LHCN-M2 (cell line): ENCODE measurements at regions not wholly inside any gene's neighbourhood (a gene's known extent, or its start where the extent isn't known, plus 50 kb on each side); places are given as distances from the start of the nearest gene placed in this dataset.
"Not testable (repeated sequence)": the region's sequence is repeated elsewhere in the genome, so short reads cannot be mapped to it uniquely, and the experiment has no call there.

Experiments used
- DNase-seq: peaks from one replicate; pipeline ENCODE4 v3.0.0-alpha.2; 2012; ENCODE audit warnings: low read depth

GRCh38 chr16:29182940-29183868 lies 198.4 kb downstream of the LAT start:
- DNase-seq: not testable (repeated sequence)

- no peak for DNase-seq
These were observed 197.6 kb downstream of the LAT start for GRCh38 chr16:29182501-29182900.

GRCh38 chr16:29181921-29182411 lies 197.1 kb downstream of the LAT start:
- DNase-seq: not testable (repeated sequence)

GRCh38 chr16:29181254-29181780 lies 196.5 kb downstream of the LAT start:
- DNase-seq: not testable (repeated sequence)

DNA sequence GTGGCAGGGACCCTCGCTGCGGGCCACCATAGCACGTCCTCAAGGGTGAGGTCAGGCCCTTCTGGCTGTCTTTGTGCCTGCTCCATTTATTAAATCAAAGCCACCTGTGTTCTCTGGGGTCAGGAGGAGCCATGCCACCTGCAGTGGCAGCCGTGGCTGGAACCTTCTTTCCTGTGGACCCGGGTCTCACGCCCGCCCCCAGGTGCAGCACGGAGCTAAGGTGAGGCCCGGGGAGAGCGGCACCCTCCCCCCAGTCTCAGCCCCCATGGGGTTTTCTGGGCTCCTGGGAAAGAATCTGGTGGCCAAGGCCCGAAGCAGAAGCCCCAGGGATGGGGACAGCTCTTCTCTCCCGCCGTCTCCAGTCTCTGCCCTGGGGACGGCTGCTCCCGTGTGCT lies 195.4 kb downstream of the LAT start:
- DNase-seq: not testable (repeated sequence)

DNA sequence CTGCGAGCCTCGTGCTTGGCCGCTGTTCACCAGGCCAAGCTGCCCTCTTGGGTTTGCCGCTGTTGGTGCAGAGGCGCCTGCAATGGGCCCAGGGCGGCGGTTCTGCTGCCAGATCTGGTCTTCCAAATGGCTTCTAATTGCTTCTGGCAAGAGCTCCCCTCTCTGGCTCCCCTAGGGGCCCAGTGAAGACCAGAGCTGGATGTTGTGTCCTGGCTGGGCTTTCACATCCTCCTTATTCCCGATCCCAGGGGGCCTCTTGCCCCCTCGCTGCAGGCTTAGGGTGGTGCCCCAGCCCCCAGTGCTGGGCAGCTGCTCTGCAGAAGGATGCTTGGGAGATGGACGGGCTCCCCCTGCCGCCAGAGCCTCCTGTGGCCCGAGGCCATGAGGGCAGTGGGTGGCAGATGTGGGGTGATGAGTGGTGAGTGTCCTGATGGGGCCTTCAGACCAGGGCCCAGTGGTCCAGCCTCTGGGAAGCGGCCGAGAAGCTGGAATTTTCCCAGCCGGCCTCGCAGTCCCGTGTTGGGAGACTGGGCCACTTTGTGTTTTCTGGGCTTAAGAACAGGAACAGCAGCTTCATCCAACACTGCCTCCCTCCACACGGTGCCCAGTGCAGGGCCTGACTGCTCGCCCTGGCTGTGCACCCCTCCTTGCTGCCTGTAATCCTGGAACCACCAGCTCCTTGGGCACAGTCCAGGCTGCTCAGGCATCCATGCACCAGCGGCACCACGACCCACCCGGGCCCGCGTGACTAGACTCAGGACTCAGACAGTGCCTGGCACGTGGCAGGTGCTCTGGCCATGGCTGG lies 194.8 kb downstream of the LAT start:
- DNase-seq: not testable (repeated sequence)

DNA sequence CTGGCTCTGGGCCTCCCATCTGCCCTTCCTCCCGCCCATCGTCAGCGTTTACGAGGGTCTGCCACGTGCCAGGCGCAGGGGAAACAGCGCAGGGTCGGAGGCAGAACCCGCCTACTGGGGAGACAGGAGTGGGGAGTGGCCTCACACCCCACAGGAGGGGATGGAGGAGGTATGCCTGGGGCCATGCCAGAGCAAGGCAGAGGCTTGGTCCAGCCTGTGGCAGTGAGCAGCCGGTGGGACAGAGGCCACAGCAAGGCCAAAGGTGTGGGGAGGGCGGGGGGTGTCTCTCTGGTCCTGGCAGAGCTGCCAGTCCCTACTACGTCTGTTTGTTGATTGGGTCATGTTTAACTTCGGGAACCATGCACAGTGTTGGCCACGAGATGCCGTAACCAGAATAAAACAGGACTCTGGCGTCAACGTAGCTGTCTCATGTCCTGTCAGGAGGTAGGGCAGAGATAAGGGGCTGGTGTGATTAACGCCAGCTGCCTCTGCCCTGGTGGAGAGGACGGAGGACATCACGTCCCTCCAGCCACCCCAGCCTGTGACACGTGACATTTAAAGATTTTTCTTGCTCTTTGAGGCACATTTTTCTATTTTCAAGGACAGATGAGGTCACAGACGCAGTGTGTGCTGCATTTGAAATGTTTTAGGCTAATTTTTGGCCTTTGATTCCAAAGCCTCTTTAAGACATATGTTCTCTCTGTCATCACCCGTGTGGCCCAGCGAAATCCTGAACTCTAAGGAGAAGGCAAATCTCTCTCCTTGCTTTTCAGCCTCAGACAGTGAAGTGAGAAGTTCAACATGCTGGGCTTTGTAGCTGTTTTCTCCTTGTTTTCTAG lies 193.3 kb downstream of the LAT start:
- not testable (repeated sequence) for DNase-seq

GRCh38 chr16:29177203-29177887 lies 192.5 kb downstream of the LAT start:
- not testable (repeated sequence) for DNase-seq

DNA sequence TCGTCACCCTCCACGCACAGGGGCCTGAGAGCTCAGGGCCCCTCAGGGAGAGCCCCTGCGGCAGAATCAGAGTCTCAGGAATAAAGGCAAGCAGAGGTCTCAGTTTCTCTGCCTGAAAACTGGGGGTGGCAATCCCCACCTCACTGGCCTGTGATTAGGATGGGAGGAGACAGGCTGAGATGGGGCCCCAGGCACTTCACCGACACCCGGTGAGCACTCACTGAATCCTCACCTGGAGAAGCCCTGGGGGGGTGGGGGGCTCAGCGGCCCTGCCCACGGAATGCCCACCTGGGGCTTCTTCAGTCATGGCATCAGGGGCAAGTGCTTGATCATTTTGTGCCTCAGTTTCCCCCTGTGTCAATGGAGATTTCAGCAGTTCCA lies 192.0 kb downstream of the LAT start:
- not testable (repeated sequence) for DNase-seq

- DNase-seq: not testable (repeated sequence)
These were observed 191.3 kb downstream of the LAT start for GRCh38 chr16:29176154-29176470.

DNA sequence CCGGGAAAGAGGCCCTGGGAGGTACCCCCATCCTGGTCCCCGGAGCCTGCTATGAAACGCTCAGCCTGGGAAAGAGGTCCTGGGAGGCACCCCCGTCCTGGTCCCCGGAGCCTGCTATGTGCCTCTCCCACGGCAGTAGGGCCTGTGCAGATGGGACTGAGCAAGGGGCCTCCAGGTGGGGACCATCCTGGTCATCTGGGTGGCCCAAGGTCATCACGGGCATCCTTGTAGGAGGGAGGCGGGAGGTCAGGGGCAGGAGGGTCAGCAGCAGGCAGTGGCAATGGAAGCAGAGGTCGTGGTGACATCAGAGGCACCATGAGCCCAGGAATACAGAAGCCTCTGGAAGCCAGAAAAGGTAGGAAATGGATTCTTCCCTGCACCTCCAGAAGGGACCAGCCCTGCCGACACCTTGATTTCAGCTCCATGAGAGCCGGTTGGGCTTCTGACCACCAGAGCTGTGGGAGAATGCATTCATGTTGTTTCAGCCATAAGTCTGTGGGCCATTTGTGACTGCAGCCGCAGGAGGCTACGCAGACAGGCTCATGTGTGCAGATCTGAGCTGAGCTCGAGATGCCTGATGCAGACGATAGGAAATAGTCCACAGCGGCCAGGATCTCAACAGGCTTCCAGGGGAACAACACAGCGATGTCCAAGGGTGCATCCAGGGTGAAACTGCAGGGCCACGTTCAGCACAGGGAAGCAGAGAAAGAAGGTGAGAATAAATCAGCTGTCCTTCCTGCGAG lies 190.7 kb downstream of the LAT start:
- DNase-seq: not testable (repeated sequence)

DNA sequence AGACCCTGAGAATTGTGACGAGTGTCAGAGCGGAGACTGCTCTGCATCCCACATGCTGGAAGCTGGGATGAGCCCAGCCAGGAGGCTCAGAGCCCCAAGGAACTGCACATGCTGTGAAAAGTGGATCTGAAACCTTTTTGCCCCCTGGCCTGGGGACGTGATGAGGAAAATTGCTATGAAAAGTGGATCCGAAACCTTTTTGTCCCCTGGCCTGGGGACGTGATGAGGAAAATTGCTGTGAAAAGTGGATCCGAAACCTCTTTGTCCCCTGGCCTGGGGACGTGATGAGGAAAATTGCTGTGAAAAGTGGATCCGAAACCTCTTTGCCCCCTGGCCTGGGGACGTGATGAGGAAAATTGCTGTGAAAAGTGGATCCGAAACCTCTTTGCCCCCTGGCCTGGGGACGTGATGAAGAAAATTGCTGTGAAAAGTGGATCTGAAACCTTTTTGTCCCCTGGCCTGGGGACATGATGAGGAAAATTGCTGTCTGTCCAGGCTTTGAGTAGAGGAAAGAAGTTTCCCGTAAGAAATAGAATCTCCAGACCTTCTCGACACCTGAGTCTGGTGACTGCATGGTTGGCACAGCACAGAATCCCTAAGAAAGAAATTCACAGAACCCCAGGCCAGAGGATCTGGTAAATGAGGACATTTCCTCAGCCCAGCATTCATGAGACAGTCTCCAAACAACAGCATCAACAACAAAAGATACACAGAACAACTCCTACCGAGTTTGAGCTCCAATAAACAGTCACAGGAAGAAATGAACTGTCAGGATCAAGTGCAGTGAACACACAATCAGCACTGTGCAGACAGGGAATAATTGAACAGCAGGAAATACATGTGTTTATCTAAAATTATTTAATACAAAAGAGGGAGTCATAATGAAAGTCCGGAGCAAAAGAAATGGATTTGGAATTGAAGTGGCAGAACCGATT lies 188.8 kb downstream of the LAT start:
- not testable (repeated sequence) for DNase-seq

DNA sequence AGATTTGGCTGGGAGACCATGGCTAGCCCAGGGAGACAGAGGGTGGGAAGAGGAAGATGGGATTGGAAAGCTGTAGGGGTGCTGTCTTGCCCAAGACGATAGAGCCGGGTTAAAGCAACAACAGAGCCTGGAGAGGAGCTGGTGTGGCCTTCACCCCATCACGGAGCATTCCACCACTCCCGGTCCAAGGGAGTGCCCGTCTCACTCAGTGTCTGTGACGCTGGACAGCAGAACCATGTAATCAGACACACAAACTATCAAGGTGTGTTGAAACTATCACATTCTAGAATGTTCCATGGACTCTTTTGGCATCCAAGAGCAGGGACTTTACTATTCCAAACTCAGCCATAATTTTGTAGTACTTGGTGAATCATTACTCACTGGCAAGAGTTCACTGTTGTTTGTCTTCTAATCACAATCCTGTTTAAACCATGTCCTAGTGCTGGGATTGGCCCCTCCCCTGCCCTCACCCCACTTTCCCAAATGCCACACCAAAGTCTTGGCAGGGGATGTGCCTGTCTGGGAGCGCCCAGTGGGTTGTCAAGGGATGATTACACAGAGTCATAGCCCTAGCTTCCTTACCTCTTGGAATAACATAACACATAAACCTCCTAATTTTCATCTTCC lies 187.4 kb downstream of the LAT start:
- DNase-seq: not testable (repeated sequence)

- not testable (repeated sequence) for DNase-seq
These were observed 186.4 kb downstream of the LAT start for GRCh38 chr16:29171296-29171695.

DNA sequence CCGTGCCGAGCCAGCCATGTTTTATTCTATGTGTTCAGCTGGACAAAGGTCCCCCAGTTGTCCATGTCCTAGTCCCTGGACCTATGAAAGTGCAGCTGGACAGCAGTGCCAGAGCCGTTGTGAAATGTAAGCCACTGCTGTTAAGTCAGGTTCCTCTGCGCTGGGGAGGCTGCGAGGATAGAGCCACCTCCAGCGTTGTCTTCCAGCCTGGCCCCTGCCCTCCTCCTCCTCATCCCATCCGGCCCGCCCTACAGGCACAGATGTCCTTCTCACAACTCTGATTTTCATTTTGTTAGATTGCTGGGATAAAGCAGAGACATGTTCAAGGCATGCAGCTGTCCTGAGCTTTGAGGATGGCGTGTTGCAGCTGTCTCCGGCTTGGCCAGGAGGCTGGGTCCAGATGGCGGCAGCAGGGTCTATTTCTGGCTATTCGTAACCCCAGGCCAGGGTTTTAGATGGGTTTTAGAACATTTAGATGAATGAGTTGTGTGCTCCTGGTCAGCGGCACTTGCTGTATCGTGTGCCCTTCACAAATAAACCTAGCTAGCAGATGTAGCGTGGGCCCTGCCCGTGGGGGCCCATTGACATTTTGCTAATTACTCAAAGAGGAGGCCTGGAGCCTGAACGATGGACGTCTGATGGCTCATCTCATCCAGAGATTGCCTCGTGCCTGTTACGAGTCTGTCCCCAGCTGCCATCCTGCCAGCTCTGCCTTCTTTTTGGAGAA lies 185.7 kb downstream of the LAT start:
- peak; percentile 69 for DNase-seq

- peak; percentile 2 for DNase-seq
These were observed 184.6 kb downstream of the LAT start for GRCh38 chr16:29169295-29169994.
